ENCODE measurements at regions not wholly inside any gene's neighbourhood (a gene's known extent, or its start where the extent isn't known, plus 50 kb on each side); places are given as distances from the start of the nearest gene placed in this dataset.
A peak's percentile ranks its signal among the peaks of the same experiment; 100 is the strongest.

DNA sequence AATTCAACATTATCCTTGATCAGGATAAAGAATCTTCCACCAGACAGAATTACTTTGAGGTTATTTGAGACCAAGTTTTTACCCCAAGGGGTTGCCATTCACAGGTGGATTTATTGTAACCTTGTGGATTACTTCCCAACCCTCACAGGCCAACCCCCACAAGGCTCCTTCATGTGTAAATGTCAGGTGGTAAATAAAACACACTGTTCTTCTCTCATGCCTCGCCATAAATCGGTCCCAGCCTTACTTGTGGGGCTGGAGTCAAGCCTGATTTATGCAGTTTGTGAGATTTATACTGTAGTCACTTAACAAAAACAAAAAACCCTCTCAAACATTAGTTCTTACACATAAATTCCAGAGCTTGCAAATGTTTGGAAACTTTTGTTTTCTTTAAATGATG is 98.6 kb upstream of the IRX3 start:
- no peak for TF ChIP-seq Cebpa-rat (IDR thresholded peaks at IDR 0.05)
- H3K36me3 ChIP-seq: no peaks in the 10 kb centered on the region
- H4K20me1 ChIP-seq: no peaks in the 10 kb centered on the region
- no peak overlapping the region for H3K4me3 ChIP-seq
- H3K27ac ChIP-seq: no peak overlapping the region
- H3K4me2 ChIP-seq: no peak overlapping the region
- no peak overlapping the region for H3K9ac ChIP-seq
- H3K4me1 ChIP-seq: no peaks in the 10 kb centered on the region
- H3K9me3 ChIP-seq (replicated peaks in 1 of 11): peaks cover 24 to 38% (median 29%) of the 10 kb centered on the region in 11 experiments
- H3K27me3 ChIP-seq: 0 out of 22 replicates have a peak, but pooled peaks cover 0 to under 1% (median 0%) of the 10 kb centered on the region in 11 experiments

DNA sequence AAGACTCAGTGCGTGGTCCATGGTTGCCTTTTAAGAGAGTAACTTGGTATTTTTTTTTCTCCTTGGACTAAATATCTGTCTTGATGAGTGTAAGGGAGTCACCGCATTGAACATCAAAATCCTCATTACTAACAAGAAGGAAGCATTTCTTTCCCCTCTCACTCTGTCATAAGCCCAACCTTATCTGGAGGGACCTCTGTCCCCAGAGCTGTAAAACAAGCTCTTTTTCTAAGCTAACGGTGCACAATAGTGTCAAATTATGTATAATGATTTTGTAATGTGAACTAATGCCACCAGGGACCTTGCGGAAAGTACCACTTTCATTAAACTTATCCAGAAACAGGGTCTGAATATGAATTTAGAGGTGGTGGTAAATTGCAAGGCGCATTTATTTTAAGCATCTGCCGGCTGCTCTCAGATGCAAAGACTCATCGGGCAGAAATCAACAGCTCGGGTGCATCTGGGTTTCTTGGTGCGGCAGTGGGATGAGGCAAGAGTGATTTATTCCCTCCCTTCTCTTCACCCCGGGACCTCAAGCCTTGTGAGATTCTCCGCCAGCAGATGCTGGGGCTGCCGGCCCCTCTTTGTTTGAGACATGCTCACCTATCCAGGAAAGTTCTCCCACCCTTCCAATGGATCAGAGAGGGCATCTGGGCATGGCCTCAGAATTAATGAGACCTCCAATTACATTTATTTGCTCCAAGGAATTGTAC is 95.2 kb upstream of the IRX3 start:
- peaks cover 58 to 71% (median 63%) of the 10 kb centered on the region in 11 experiments for H3K9me3 ChIP-seq (replicated peaks in 1 of 11)
- TF ChIP-seq Cebpa-rat (IDR thresholded peaks at IDR 0.05): no peak
- no peaks in the 10 kb centered on the region for H3K36me3 ChIP-seq
- no peaks in the 10 kb centered on the region for H3K4me1 ChIP-seq
- no peak overlapping the region for H3K4me3 ChIP-seq
- H4K20me1 ChIP-seq: no peaks in the 10 kb centered on the region
- no peak overlapping the region for H3K27ac ChIP-seq
- no peak overlapping the region for H3K9ac ChIP-seq
- peaks cover 0 to 19% (median 5%) of the 10 kb centered on the region in 11 experiments; a peak in 11 of 22 replicates for H3K27me3 ChIP-seq
- H3K4me2 ChIP-seq: no peak overlapping the region

DNA sequence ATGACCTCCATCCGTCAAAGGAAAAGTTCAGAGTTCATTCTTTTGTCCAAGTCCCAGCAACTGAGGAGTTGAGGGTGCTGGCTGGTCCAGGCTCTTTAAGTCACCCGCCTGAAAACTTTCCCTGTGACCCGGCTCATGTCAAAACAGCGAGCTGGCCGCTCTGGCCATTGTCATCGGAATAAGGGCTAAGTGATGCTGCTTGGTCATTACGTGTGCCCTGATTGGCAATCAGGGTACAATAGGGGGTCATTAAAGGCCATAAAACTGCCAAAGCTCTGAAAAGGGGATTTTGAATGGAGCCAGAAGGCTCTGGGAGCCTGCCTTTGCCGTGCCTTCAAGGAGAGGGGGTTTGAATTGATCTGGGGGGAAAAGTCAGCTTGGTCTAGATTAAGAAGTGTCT is 88.5 kb upstream of the IRX3 start:
- Histone ChIP-seq H3K9ac (no peak overlapping the region), H3K9me3 (replicated peaks in 1 of 11) (peaks cover 37 to 43% (median 42%) of the 10 kb centered on the region in 11 experiments), H3K4me1 (peaks cover 37 to 56% (median 46%) of the 10 kb centered on the region in 10 experiments), H3K4me2 (peak overlapping the region; percentile 80 to 96 (median 88)), H3K27me3 (peaks cover 17 to 68% (median 47%) of the 10 kb centered on the region in 11 experiments), H4K20me1 (peaks cover 0 to 12% (median 0%) of the 10 kb centered on the region in 11 experiments; a peak in 3 of 22 replicates), H3K4me3 (0 out of 20 replicates have a peak overlapping the region, but pooled peaks of 1 of the 10 experiments have one; percentile 57), H3K27ac (peak overlapping the region in 3 of 11 experiments; percentile 2 to 77 (median 75); a peak in 6 of 22 replicates), H3K36me3 (no peaks in the 10 kb centered on the region)
- TF ChIP-seq Cebpa-rat (IDR thresholded peaks at IDR 0.05): no peak

DNA sequence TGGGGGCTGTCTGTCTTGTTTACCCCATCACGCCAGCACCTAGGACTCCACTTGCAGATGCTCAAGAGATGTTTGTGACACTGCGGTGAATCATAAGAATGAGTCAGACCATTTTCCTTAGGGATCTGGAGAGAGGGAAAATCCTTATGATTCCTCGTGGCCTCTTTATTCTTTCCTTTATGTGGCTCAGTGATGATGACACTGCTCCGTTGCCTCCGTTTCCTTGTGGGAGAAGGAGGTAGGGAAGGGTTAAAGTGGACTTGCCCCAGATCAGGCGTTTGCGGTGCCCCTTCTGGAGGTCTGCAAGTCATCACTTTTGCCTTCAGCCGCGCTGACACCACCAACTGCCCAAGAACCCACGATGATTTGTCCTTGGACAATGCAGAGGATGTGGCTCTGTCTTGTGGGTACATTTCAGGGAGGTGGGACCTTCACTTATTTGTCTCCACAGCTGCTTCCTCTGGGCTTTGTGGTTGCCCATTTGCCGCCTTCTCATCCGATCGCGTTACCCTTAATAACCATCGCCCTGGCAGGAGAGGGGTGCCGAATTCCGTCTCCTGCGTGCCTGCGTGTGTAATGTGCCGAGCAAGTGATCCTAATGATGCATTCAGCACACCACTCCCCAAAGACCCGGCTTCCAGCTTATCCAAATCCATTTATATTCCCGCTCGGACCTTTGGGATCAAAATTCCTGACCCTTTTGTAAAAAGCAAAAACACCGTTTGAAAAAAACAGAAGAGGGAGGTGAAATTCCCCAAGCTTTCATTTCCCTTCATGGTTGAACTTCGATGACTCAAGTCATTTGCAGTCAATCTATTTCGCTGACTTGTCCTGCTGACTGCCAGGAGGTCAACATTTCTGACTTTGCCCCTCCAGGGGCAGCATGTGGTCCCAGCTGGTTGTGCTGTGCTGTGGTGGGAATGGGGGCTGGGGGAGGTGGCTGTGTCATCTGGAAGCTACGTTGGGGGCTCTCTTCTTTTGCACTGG is 87.2 kb upstream of the IRX3 start:
- H3K9me3 ChIP-seq (replicated peaks in 1 of 11): peaks cover 25 to 31% (median 29%) of the 10 kb centered on the region in 11 experiments
- H3K4me3 ChIP-seq: peak overlapping the region; percentile 32 to 57 (median 46); a peak in 15 of 20 replicates
- peaks cover 37 to 68% (median 54%) of the 10 kb centered on the region in 10 experiments for H3K4me1 ChIP-seq
- no peaks in the 10 kb centered on the region for H3K36me3 ChIP-seq
- peaks cover 0 to 21% (median 0%) of the 10 kb centered on the region in 11 experiments; a peak in 3 of 22 replicates for H4K20me1 ChIP-seq
- H3K27ac ChIP-seq: peak overlapping the region in 10 of 11 experiments; percentile 20 to 77 (median 53); a peak in 20 of 22 replicates
- peak overlapping the region in 10 of 11 experiments; percentile 15 to 66 (median 46); a peak in 15 of 22 replicates for H3K9ac ChIP-seq
- peak overlapping the region; percentile 80 to 96 (median 88) for H3K4me2 ChIP-seq
- no peak for TF ChIP-seq Cebpa-rat (IDR thresholded peaks at IDR 0.05)
- peaks cover 17 to 80% (median 55%) of the 10 kb centered on the region in 11 experiments for H3K27me3 ChIP-seq

DNA sequence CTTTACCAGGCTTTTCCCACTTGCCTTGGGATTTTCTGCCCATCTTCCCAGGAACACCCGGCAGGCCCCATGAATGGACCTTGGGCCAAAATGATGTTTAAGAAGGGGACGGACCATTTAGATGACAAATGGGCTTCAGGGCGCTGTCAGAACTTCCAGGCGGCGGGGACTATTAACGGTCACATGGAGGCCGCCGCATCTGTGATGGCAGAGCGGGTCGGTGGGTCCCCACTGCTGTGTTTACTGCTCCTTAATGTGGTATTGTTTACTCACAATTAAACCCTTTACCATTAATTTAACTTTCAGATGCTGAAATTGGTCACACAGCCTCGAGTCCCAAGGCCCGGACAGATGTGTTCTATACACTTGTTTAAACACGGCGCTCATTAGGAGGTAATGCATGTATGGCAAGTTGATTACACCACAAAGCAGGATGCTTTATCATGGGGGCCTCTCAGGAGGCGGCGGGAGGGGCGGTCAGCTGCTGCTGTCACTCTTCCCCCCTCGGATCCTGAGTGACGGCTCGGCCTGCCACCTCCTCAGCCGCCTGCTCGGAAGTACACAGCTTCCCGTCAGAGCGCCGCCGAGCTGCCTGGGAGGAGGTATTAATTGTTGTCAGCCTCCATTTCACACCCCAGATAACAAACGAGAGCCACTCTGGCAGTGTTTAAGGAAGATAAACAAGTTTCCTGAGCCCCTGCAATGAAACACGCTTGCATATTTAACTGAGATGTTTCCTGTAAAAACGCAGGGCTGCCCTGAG is 83.9 kb upstream of the IRX3 start:
- H3K4me2 ChIP-seq: peak overlapping the region; percentile 54 to 83 (median 78)
- H3K4me3 ChIP-seq: peak overlapping the region in 2 of 10 experiments; percentile 6 to 30; a peak in 4 of 20 replicates
- H3K4me1 ChIP-seq: peaks cover 54 to 98% (median 78%) of the 10 kb centered on the region in 10 experiments
- no peaks in the 10 kb centered on the region for H3K36me3 ChIP-seq
- peaks cover 0 to 38% (median 0%) of the 10 kb centered on the region in 11 experiments; a peak in 4 of 22 replicates for H4K20me1 ChIP-seq
- H3K9ac ChIP-seq: peak overlapping the region in 6 of 11 experiments; percentile 0 to 43 (median 16); a peak in 7 of 22 replicates
- no peak for TF ChIP-seq Cebpa-rat (IDR thresholded peaks at IDR 0.05)
- H3K27me3 ChIP-seq: peaks cover 9 to 71% (median 44%) of the 10 kb centered on the region in 11 experiments
- H3K9me3 ChIP-seq (replicated peaks in 1 of 11): no peaks in the 10 kb centered on the region
- peak overlapping the region in 5 of 11 experiments; percentile 0 to 30 (median 25); a peak in 5 of 22 replicates for H3K27ac ChIP-seq

DNA sequence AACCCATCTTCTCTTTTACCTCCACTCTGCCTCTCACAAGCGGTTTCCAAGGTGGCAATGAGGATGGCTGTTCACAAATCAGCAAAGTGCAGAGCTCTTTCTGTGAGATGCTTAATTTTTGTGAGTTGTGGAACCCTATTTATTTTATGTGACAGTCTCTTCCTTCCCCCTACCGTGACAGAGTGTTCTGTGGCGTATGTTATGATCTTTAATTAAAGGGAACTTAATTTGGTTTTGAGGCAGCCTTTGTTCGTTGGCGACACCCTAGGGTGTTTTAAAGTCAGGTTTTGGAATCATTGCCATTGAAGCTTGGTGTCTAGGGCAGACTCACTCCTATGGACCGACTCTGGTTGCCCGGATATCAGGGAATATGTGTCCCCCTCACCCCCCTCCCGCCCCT is 83.3 kb upstream of the IRX3 start:
- Histone ChIP-seq H3K4me2 (peak overlapping the region in 8 of 11 experiments; percentile 13 to 83 (median 79); a peak in 14 of 22 replicates), H3K27ac (no peak overlapping the region), H3K9ac (no peak overlapping the region), H3K27me3 (peaks cover 3 to 65% (median 38%) of the 10 kb centered on the region in 11 experiments), H3K4me1 (peaks cover 50 to 98% (median 72%) of the 10 kb centered on the region in 10 experiments), H3K9me3 (replicated peaks in 1 of 11) (no peaks in the 10 kb centered on the region), H3K4me3 (no peak overlapping the region), H4K20me1 (peaks cover 0 to 33% (median 0%) of the 10 kb centered on the region in 11 experiments; a peak in 4 of 22 replicates), H3K36me3 (no peaks in the 10 kb centered on the region)
- TF ChIP-seq Cebpa-rat (IDR thresholded peaks at IDR 0.05): no peak

DNA sequence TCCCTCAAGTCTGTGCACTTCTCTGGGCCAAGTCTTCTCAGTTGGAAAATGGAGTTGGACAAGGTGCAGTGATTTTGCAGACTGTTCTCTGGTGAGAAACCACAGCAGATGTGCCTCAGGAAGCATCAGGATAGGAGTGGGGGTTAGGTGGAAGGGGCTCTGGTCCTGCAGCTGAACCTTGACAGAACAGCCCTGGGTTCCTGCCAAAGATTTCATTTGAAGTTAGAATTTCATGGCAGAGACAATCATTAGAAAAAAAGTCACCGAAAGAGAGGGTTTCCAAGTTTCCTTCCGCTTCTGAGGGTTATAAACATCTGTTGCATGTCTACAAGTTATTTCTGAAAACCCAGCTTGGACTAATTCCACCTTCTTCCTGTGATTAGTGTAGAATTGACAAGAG is 80.4 kb upstream of the IRX3 start:
- TF ChIP-seq Cebpa-rat (IDR thresholded peaks at IDR 0.05): no peak
- H3K27ac ChIP-seq: peak overlapping the region in 7 of 11 experiments; percentile 6 to 66 (median 55); a peak in 10 of 22 replicates
- peaks cover 0 to 26% (median 0%) of the 10 kb centered on the region in 11 experiments; a peak in 2 of 22 replicates for H4K20me1 ChIP-seq
- peak overlapping the region; percentile 35 to 83 (median 74) for H3K4me2 ChIP-seq
- no peak overlapping the region for H3K4me3 ChIP-seq
- no peaks in the 10 kb centered on the region for H3K36me3 ChIP-seq
- H3K9me3 ChIP-seq (replicated peaks in 1 of 11): no peaks in the 10 kb centered on the region
- peak overlapping the region in 1 of 11 experiments; percentile 37; a peak in 1 of 22 replicates for H3K9ac ChIP-seq
- H3K4me1 ChIP-seq: peaks cover 29 to 85% (median 48%) of the 10 kb centered on the region in 10 experiments
- peaks cover 0 to 52% (median 26%) of the 10 kb centered on the region in 11 experiments; a peak in 18 of 22 replicates for H3K27me3 ChIP-seq
